NCI-H1436 treated with DMSO at 0.1 percent for 48 hours (cell line): ENCODE measurements at regions not wholly inside any gene's neighbourhood (a gene's known extent, or its start where the extent isn't known, plus 50 kb on each side); places are given as distances from the start of the nearest gene placed in this dataset.

ENCODE experiments used
- DNase-seq: peaks from one replicate; lab custom pipeline; 2025; lab: John Stamatoyannopoulos, UW

GRCh38 chr7:67553378-67553777 is 556.7 kb downstream of the TYW1 start:
- DNase-seq: no peak

- DNase-seq: no peak
Measured at GRCh38 chr7:67554986-67555385, 558.4 kb downstream of the TYW1 start.

GRCh38 chr7:67564959-67565358 is 568.3 kb downstream of the TYW1 start:
- DNase-seq: no peak

GRCh38 chr7:67566101-67566500 is 569.5 kb downstream of the TYW1 start:
- DNase-seq: no peak

- no peak for DNase-seq
Measured at GRCh38 chr7:67571026-67571545, 574.5 kb downstream of the TYW1 start.

GRCh38 chr7:67573639-67574038 is 577.0 kb downstream of the TYW1 start:
- DNase-seq: no peak

- DNase-seq: no peak
Measured at GRCh38 chr7:67588631-67589030, 592.0 kb downstream of the TYW1 start.

- DNase-seq: no peak
Measured at GRCh38 chr7:67589183-67589582, 592.5 kb downstream of the TYW1 start.

GRCh38 chr7:67590649-67591048 is 594.0 kb downstream of the TYW1 start:
- no peak for DNase-seq

- DNase-seq: no peak
Measured at GRCh38 chr7:67593794-67594193, 597.2 kb downstream of the TYW1 start.

- DNase-seq: no peak
Measured at GRCh38 chr7:67595431-67596180, 599.0 kb downstream of the TYW1 start.

- no peak for DNase-seq
Measured at GRCh38 chr7:67597161-67597560, 600.5 kb downstream of the TYW1 start.

GRCh38 chr7:67598469-67598868 is 601.8 kb downstream of the TYW1 start:
- no peak for DNase-seq

- DNase-seq: no peak
Measured at GRCh38 chr7:67599331-67600062, 602.9 kb downstream of the TYW1 start.

- no peak for DNase-seq
Measured at GRCh38 chr7:67602246-67602887, 605.7 kb downstream of the TYW1 start.

GRCh38 chr7:67604461-67605386 is 608.1 kb downstream of the TYW1 start:
- DNase-seq: no peak

GRCh38 chr7:67608806-67609205 is 612.2 kb downstream of the TYW1 start:
- DNase-seq: no peak

- no peak for DNase-seq
Measured at GRCh38 chr7:67610897-67611296, 614.3 kb downstream of the TYW1 start.

GRCh38 chr7:67614843-67615242 is 618.2 kb downstream of the TYW1 start:
- DNase-seq: no peak

GRCh38 chr7:67616517-67616916 is 619.9 kb downstream of the TYW1 start:
- DNase-seq: no peak

- DNase-seq: no peak
Measured at GRCh38 chr7:67618556-67619162, 622.0 kb downstream of the TYW1 start.
